Epithelial cell of esophagus (primary cell): ENCODE measurements at regions not wholly inside any gene's neighbourhood (a gene's known extent, or its start where the extent isn't known, plus 50 kb on each side); places are given as distances from the start of the nearest gene placed in this dataset.

ENCODE experiments used
- DNase-seq: peaks from one replicate; pipeline ENCODE4 v3.0.0; 2010; ENCODE audit warnings: low read depth
- H3K4me3 ChIP-seq: 2 replicates; pipeline ENCODE4 v1.5.1; 2011; ENCODE audit warnings: mild to moderate bottlenecking, low read length, control low read depth
- TF ChIP-seq, protein P1 (sequence below): IDR thresholded peaks from 2 replicates; pipeline ENCODE4 v1.5.1; 2011; ENCODE audit warnings: low read depth, mild to moderate bottlenecking, low read length, control low read depth, inconsistent platforms; ENCODE audit not compliant: insufficient read depth; ENCODE audit errors: missing control alignments

DNA sequence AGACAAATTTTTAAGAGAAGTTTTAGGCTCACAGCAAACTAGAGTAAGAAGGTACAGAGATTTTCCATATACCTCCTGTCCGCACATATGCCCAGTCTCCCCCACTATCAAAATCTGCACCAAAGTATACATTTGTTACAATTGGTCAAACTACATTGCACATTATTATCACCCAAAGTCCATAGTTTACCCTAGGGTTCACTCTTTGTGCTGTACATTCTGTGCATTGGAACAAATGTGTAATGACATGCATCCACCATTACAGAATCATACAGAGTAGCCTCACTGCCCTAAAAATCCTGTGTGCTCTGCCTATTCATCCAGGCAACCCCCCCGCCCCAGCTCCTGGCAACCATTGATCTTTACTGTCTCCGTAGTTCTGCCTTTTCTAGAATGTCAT is 61.7 kb upstream of the SPRED2 start:
- TF ChIP-seq, protein P1, sequence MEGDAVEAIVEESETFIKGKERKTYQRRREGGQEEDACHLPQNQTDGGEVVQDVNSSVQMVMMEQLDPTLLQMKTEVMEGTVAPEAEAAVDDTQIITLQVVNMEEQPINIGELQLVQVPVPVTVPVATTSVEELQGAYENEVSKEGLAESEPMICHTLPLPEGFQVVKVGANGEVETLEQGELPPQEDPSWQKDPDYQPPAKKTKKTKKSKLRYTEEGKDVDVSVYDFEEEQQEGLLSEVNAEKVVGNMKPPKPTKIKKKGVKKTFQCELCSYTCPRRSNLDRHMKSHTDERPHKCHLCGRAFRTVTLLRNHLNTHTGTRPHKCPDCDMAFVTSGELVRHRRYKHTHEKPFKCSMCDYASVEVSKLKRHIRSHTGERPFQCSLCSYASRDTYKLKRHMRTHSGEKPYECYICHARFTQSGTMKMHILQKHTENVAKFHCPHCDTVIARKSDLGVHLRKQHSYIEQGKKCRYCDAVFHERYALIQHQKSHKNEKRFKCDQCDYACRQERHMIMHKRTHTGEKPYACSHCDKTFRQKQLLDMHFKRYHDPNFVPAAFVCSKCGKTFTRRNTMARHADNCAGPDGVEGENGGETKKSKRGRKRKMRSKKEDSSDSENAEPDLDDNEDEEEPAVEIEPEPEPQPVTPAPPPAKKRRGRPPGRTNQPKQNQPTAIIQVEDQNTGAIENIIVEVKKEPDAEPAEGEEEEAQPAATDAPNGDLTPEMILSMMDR = no peak
- H3K4me3 ChIP-seq = no peak overlapping the region
- DNase-seq = no peak

DNA sequence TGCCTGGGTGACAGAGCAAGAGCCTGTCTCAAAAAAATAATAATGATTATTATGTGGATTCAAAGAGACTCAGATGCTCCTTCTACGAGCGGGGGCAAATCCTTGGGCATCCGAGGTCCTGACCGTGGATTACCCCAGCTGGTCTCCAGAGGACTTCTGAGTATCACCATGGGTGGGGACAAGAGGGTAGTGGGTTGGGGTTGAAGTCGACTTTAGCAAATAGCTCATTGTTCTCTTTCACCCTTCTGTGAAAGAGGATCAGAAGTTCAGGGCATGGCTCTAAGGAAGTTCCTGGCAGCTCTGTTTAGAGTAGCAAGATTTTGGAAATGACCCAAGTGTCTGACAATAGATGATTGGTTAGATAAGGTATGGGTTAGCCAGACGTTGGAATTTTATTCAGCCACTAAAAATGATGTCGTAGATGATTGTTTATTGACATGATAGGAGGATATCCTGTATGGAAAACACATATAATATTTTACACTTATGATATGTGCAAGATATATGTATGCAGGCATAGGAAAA is 59.0 kb upstream of the SPRED2 start:
- TF ChIP-seq, protein P1 = no peak
- DNase-seq = no peak

GRCh38 chr2:65490222-65490621 is 57.8 kb upstream of the SPRED2 start:
- TF ChIP-seq, protein P1 = no peak
- no peak overlapping the region for H3K4me3 ChIP-seq
- no peak for DNase-seq

More for the DNA sequence above, 59.0 kb upstream of the SPRED2 start:
- no peak overlapping the region for H3K4me3 ChIP-seq

- no peak for DNase-seq
- no peak overlapping the region for H3K4me3 ChIP-seq
Observed at GRCh38 chr2:65489269-65489668, 56.9 kb upstream of the SPRED2 start.

DNA sequence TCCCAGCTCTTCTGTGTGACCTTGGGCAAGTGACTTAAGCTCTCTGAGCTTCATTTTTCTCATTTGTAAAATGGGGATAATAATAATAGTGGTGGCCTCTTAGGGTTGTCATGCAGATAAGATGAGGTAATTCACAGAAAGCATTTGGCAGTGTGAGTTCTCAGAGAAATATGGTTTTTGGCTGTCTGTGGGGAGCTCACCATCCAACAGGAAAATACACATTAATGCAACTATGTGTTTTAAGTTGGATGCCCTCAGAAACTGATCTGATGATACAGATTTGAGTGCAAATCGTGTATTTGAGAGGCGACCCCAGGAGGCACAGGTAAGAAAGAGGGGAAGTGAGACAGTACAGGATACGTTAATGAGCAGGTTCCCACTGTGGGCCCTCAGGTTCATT is 56.1 kb upstream of the SPRED2 start:
- no peak overlapping the region for H3K4me3 ChIP-seq
- DNase-seq = no peak
- TF ChIP-seq, protein P1 = no peak

More at GRCh38 chr2:65489269-65489668, 56.9 kb upstream of the SPRED2 start:
- TF ChIP-seq, protein P1 = no peak

GRCh38 chr2:65487404-65487803 is 55.0 kb upstream of the SPRED2 start:
- no peak overlapping the region for H3K4me3 ChIP-seq
- TF ChIP-seq, protein P1 = no peak
- peak; percentile 76 for DNase-seq

DNA sequence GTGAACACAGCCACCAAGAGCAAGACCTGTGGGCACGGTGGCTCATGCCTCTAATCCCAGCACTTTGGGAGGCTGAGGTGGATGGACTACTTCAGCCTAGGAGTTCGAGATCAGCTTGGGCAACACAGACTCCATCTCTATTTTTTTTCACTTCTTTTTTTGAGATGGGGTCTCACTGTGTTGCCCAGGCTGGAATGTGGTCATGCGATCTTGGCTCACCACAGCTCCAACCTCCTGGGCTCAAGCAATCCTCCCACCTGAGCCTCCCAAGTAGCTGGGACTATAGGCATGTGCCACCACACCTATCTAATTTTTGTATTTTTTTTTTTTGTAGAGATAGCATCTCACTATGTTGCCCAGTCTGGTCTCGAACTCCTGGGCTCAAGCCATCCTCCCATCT is 54.4 kb upstream of the SPRED2 start:
- H3K4me3 ChIP-seq = no peak overlapping the region
- TF ChIP-seq, protein P1 = no peak
- DNase-seq = no peak
